GM12891 (cell line): ENCODE measurements at regions not wholly inside any gene's neighbourhood (a gene's known extent, or its start where the extent isn't known, plus 50 kb on each side); places are given as distances from the start of the nearest gene placed in this dataset.

Experiments used
- DNase-seq: peaks from one replicate; pipeline ENCODE4 v3.0.0; 2011; ENCODE audit warnings: low spot score; ENCODE audit not compliant: insufficient read length
- FAIRE-seq: peaks from 2 replicates; lab custom pipeline; 2011; peaks lifted over from hg19 to GRCh38; lab: Jason Lieb, UNC
- PAX5 ChIP-seq: IDR thresholded peaks from 2 replicates; pipeline ENCODE4 v1.6.1; 2011; ENCODE audit warnings: low read length, moderate library complexity, mild to moderate bottlenecking; ENCODE audit not compliant: insufficient read depth, severe bottlenecking
- POLR2A ChIP-seq: IDR thresholded peaks from 2 replicates; pipeline ENCODE4 v1.6.1; 2011; ENCODE audit warnings: low read depth, low read length, control low read depth
- POLR2AphosphoS5 ChIP-seq: IDR thresholded peaks from 2 replicates; pipeline ENCODE4 v1.6.1; 2011; ENCODE audit warnings: low read depth, low read length, control low read depth
- POU2F2 ChIP-seq: IDR thresholded peaks from 2 replicates; pipeline ENCODE4 v1.6.1; 2011; ENCODE audit warnings: low read depth, mild to moderate bottlenecking, control low read depth, low read length, moderate library complexity
- SPI1 ChIP-seq: IDR thresholded peaks from 2 replicates; pipeline ENCODE4 v1.6.1; 2011; ENCODE audit warnings: low read depth, low read length, control low read depth
- TAF1 ChIP-seq: IDR thresholded peaks from 2 replicates; pipeline ENCODE4 v1.6.1; 2011; ENCODE audit warnings: low read depth, low read length, control low read depth

GRCh38 chr16:20225228-20225733 lies 102.0 kb downstream of the GP2 start:
- no peak for TF ChIP-seq POLR2AphosphoS5
- no peak for TF ChIP-seq POU2F2
- no peak for TF ChIP-seq POLR2A
- no peak for TF ChIP-seq PAX5
- no peak for TF ChIP-seq SPI1
- TF ChIP-seq TAF1, result no peak
- FAIRE-seq, result no peak

GRCh38 chr16:20221208-20221607 lies 106.1 kb downstream of the GP2 start:
- FAIRE-seq, result no peak
- no peak for DNase-seq
- no peak for TF ChIP-seq POLR2A
- TF ChIP-seq PAX5, result no peak
- TF ChIP-seq POU2F2, result no peak
- no peak for TF ChIP-seq TAF1
- TF ChIP-seq SPI1, result no peak
- no peak for TF ChIP-seq POLR2AphosphoS5

More at GRCh38 chr16:20225228-20225733, 102.0 kb downstream of the GP2 start:
- DNase-seq, result no peak

DNA sequence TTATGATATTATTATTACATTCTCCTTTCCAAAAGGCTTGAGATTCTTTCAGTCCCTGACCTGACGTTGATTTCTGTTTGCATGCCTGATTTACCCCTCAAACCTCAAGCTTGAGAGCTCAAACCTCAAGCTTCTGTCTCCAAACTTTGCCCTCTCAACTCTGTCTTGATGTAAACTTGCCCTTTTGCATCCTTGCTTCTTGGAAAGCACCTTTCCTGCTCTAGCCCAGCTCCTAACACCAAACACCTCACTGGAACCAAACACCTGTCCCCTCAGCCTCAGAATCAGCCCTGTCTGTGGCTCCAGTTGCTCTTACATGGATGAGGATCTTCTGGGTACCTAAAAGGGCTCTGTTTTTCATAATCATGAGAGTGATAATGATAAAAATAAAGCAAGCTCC lies 109.2 kb downstream of the GP2 start:
- DNase-seq, result no peak

DNA sequence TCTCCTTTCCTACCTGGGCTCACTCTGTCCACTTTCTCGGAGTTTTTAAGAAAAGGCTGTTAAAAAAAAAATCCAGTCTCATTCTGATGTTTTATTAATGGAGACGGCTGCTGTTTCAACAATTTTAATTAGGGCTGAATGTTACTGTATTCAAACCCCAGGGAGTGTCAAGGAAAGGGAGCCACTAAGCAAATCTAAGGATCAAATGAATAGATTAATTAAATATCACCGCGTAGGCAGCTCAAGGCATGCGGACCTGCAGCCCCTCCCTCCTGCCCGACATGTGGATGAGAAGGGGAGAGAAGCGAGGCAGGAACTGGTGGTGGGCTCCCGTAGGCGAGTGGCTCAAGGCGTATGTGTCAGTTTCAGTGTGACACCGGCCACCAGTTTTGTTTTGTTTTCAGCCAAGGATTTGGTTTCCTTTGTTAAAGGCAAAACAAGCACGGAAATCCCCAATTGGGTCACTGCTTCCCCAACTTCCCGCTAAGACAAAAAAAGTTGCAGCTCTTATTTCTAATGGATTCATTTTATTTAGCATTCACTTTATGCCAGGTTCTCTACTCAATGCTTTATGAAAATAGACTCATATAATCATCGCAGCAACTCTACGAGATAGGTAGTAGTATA lies 110.6 kb downstream of the GP2 start:
- DNase-seq (no peak), FAIRE-seq (no peak)
- no peak for TF ChIP-seq POLR2AphosphoS5
- TF ChIP-seq POU2F2, result no peak
- TF ChIP-seq TAF1, result no peak
- no peak for TF ChIP-seq PAX5
- TF ChIP-seq SPI1, result no peak
- TF ChIP-seq POLR2A, result no peak

More for the DNA sequence above, 109.2 kb downstream of the GP2 start:
- no peak for FAIRE-seq
- TF ChIP-seq POU2F2 (no peak), SPI1 (no peak), POLR2A (no peak), PAX5 (no peak), TAF1 (no peak), POLR2AphosphoS5 (no peak)

GRCh38 chr16:20214401-20214800 lies 112.9 kb downstream of the GP2 start:
- TF ChIP-seq POLR2AphosphoS5 (no peak), TAF1 (no peak), PAX5 (no peak), POLR2A (no peak), POU2F2 (no peak), SPI1 (no peak)
- no peak for FAIRE-seq
- DNase-seq, result no peak

- no peak for FAIRE-seq
- TF ChIP-seq TAF1 (no peak), SPI1 (no peak), PAX5 (no peak), POLR2A (no peak), POU2F2 (no peak), POLR2AphosphoS5 (no peak)
- no peak for DNase-seq
These were observed 124.0 kb downstream of the GP2 start for GRCh38 chr16:20203272-20203671.

- TF ChIP-seq POLR2AphosphoS5, result no peak
- TF ChIP-seq POLR2A, result no peak
- DNase-seq, result no peak
- no peak for FAIRE-seq
These were observed 124.6 kb downstream of the GP2 start for GRCh38 chr16:20202747-20203146.

DNA sequence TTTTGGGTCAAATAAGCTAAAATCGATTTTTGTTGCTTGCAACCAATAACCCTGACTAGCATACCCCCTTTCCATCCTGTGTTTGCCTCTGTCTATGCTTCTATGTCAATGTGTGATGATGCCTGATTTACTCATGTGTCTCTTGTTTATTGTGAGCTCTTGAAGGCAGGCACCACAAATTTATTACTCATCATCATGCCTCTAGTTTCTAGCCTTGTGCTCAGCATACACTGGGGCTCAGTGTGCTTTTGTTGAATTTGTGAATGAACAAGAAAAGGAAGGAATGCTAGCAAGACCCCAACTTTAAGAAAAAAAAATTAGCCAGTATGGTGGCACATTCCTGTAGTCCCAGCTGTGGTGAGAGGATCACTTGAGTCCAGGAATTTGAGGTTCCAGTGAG lies 119.1 kb upstream of the GPR139 start:
- FAIRE-seq (no peak), DNase-seq (no peak)
- no peak for TF ChIP-seq POU2F2
- no peak for TF ChIP-seq PAX5
- no peak for TF ChIP-seq POLR2A
- TF ChIP-seq SPI1, result no peak
- no peak for TF ChIP-seq POLR2AphosphoS5
- no peak for TF ChIP-seq TAF1

DNA sequence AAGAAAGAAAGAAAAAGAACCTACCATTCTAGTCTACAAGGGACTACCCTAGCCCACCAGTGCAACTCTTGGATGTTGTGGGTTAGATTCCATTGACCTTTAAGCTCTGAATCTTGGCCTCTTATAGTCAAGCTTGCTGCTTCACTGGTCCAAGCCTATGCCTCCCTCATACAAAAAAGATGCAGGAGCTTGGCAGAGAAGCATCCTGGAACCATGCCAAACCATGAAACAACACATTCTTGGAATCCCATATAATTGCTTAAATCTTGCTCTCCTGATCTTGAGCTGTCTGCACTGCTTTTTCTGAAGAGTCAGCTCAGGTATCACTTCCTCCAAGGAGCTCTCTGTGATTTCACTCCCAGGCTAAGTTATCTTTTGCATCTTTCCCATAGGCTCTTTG lies 117.9 kb upstream of the GPR139 start:
- TF ChIP-seq POU2F2, result no peak
- TF ChIP-seq POLR2AphosphoS5, result no peak
- TF ChIP-seq PAX5, result no peak
- TF ChIP-seq TAF1, result no peak
- TF ChIP-seq POLR2A, result no peak
- no peak for TF ChIP-seq SPI1
- FAIRE-seq (no peak), DNase-seq (no peak)

- TF ChIP-seq POLR2AphosphoS5 (no peak), POLR2A (no peak), SPI1 (no peak), PAX5 (no peak), POU2F2 (no peak), TAF1 (no peak)
- FAIRE-seq (no peak), DNase-seq (no peak)
These were observed 108.3 kb upstream of the GPR139 start for GRCh38 chr16:20181949-20182348.
